HK-2 (cell line): ENCODE measurements at regions not wholly inside any gene's neighbourhood (a gene's known extent, or its start where the extent isn't known, plus 50 kb on each side); places are given as distances from the start of the nearest gene placed in this dataset.
A peak's percentile ranks its signal among the peaks of the same experiment; 100 is the strongest.

Experiments used
- DNase-seq: peaks from one replicate; pipeline ENCODE4 v3.0.0-alpha.2; 2018; ENCODE audit not compliant: unreplicated experiment

DNA sequence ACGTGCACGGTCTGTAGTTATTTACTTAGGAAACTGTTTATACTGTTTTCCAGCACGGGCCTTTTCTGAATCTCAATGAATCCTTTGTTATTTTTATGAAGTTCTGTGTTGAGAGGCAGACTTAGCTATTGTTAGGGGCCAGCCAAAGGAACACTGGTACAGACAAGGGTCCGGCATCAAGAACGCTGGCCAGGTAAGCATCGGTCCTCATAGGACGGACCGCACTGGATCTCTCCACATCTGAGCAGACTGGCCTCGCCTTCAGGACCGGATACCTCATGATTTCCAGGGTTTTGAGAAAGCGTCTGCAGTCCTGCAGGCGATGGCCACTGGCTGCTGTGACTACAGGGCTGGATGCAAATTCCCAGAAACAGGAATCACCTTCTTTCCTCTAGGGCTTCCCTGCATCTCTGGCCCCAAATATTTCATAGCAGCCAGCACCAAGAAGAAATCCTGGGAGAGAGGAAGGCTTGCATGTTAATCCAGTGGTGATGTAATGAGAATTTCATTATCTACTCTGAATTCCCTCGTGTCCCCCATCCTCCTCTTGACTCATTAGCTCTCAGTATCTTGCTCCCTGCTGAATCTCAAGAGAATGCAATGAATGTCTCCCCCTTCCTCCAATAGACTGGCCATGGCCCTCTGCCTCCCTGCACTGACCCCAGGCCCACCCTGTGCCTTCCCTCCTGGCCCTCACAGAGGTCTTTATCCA lies 325.4 kb upstream of the NPVF start:
- no peak for DNase-seq

DNA sequence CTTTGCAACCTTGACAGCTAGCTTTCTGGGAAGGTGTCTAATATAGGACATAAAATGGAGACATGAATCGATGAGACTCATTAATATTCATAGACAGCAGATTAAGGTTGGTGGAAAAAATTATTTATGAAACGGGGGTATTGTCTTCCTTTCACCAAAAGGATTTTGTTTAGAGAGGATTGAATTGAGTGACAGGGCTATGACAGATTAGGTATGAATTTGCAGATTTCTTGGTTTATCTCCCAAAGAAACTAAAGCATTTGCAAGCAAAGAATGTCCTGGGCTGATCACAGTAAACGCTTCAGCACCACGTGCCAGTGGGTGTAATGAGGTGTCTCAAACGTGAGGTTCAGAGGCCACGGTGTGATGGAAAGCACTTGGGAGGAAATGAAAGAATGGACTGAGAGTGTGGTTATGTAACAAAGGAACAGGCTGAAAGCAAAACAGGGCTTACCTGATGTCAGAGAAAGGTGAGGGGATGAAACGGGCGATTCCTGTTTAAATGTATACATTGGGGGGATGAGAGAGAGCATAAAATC lies 329.2 kb upstream of the NPVF start:
- no peak for DNase-seq

DNA sequence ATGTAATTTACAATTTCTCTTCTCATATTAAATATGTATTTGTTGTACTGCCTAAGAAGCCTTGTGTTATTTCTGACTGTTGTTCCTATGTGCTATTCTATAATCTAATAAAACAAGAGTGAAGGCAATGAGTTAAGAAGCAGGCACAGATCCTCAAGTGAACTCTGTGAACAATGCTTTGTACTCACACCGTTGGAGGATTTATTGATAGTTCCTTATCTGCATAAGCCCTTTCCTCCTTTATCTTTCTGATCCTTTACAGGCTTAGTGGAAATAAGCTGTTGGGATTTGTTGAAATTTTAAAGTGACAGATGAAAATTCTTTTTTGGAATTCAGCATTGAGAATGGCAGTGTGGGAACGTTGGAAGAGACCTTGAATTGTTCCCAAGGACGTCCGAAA lies 329.6 kb upstream of the NPVF start:
- no peak for DNase-seq

DNA sequence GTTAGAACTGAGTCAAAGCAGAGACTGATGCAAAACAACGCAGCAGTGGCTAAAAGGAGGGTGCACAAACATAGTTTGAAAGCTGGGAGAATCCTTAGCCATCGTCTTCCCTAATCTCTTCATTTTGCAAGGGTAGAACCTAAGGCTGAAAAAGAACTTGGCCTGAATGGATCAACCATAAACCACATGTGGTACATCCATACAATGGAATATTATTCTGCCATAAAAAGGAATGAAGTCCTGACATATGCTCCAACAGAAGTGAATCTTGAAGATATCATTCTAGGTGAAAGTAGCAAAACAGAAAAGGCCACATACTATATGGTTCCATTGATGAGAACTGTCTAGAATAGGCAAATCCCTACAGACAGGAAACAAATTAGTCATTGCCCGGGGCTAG lies 330.3 kb upstream of the NPVF start:
- DNase-seq, result no peak

DNA sequence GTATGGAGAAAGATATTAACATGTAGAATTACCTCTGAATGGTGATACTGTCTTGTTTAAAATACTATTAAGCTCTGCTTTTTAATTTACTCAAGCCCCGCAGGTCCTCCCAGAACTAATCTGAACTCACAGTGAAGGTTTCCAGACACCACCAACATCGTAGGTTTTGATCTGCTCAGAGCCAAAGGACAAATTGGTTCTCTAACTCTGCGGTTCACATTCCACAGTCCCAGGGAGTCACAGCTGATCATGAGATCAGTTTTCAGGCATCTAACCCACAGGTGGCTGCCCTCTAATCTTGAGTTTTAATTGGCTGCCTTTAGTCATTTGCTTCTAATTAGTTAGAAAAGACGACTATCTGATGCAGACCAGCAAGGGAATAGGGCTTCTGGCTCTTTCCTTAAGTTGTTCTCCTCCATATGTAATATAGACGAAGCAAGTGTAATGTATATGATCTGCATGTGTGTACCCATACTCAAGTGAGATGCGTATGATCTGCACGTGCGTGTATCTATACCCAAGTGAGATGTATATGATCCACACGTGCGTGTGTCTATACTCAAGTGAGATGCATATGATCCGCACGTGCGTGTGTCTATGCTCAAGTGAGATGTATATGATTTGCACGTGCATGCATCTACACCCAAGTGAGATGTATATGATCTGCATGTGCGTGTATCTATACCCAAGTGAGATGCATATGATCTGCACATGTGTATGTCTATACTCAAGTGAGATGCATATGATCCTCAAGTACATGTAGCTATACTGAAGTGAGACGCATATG lies 331.5 kb upstream of the NPVF start:
- no peak for DNase-seq

DNA sequence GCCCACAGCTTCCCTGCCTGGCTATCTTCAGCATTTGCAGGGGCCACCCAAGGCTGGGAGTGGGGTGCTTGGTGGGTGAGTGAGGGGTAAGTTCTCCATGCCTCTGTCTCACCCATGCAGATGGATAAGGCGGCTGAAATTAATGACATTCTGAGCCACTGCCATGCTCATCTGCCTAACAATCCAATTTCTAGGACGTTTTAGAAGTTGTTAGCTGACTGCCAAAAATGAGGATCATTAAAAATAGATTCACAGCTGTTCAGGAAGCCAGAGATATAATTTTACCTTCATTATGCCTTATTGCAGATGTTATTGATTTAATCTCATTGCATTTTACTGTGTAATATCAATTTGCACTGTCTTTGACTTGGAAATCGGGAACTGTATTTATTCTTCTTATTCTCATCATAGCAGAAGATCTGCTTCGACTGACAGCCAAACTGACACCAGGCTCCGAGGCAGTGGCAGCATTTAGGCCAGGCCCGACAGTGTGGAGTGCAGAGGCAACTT lies 334.4 kb upstream of the NPVF start:
- no peak for DNase-seq

DNA sequence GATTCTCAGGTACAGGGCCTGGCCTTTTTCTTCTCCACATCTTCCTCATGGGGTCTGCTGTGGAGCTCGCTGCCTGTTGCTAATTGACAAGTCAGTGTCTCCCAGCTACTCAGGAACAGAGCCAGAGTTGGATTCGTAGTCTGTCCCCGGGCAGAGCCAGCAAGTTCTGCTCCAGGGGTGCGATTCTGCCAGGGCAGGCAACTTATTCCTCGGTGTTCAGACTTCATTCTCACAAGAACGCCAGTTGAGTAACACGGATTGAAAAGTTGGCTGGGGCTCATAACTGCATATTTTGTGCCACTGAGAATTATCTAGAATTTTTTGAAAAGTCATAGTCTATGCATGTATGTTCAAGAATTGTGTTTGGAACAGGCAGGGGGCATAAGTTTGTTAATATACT lies 336.7 kb upstream of the NPVF start:
- no peak for DNase-seq

DNA sequence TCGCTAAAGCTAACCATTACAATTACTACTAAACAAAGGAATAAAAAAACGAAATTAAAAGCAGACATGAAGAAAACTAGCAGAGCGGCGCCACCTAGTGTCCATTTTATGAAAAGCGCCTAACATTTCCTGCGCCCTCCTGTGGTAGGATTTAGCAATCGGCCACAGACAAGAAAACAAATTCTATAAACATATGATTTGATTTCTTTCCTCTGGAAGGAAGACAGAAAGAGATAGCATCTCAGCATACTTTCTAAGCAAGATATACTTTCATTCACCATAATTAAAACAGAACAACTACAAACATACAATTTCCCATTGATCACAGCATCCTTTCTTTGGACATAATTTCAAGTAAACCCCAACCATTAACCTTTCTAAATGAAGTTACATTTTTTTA lies 337.7 kb upstream of the NPVF start:
- peak; percentile 66 for DNase-seq

DNA sequence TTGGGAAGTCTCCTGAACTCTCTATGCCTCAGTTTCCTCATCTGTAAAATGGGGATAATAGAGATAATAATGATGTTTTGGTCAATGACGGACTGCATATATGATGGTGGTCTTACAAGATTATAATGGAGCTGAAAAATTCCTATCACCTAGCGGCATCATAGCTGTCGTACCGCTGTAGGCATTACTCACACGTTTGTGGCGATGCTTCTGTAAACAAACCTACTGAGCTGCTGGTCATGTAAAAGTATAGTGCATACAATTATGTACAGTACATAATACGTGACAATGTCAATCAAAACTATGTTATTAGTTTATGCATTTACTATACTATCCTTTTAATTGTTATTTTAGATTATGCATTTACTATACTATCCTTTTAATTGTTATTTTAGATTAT lies 339.1 kb upstream of the NPVF start:
- DNase-seq, result no peak

DNA sequence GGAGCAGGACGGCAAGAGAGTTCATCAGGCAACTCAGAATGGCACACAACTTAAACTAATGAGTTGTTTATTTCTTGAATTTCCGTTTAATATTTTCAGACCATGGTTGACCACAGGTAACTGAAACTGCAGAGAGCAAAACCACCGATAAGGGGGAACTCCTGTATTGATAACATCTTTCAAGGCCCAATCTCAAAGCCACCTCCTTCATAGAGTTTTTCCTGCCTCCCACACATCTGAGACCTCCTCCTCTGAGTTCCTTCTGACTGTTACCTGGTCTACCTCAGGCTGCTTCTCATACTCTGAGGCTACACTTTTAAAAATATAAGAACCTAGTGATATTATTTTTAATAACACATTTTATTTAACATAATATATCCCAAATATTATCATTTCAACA lies 341.5 kb upstream of the NPVF start:
- DNase-seq, result no peak

DNA sequence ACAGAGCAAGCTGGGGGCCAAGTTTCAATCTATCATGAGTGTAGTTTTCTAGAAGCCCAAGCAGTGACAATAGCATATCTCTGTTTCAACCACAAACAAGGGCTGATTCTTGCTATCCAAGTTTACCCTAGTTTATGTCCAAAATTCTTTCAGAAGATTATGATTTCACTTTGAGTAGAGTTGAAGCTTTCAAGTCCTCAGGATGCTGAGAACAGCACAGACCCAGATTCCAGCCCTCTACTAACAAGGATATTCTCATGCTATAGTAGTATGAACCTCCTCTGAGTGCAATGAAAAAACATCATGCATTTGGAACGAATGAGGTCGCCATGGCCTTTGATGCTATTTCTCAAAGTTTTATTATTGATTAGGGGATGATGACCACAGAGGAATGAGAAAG lies 344.1 kb upstream of the NPVF start:
- DNase-seq, result no peak

DNA sequence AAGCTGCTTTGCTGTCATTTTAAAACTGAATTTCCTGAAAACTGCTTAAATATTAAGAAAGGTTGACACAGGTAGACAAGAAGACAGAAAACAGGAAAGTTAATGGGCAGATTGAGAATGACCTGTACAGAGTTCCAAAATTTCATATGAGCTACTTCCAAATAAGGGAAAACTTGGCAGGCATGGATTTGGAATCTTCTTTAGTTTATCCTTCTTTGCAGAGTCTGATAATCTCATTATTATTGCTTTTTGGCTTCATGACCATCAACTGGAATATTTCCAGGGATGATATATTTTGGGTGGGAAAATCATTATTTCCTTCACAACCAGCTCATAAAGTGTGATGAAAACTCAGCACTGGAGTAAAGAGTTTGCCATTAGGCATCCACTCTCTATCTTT lies 346.5 kb upstream of the NPVF start:
- DNase-seq, result no peak

DNA sequence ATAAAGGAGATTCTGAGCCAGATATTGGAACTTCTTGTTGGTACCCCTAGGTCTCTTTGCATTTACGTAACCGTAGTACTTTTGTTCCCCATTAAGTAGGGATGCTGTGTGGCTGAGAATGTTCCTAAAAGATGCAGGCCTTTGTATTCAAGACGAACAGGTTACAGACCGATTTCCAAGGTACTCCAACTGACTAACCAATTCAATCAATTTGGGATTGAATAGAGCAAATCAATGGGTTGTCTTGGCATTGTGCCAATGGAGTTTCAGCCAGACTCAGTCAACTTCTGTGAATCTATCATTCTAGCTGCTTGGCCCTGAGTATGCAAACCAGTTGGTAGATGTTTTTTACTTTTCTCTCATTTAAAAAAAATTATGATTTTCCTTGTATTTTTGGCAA lies 347.3 kb upstream of the NPVF start:
- DNase-seq, result no peak

DNA sequence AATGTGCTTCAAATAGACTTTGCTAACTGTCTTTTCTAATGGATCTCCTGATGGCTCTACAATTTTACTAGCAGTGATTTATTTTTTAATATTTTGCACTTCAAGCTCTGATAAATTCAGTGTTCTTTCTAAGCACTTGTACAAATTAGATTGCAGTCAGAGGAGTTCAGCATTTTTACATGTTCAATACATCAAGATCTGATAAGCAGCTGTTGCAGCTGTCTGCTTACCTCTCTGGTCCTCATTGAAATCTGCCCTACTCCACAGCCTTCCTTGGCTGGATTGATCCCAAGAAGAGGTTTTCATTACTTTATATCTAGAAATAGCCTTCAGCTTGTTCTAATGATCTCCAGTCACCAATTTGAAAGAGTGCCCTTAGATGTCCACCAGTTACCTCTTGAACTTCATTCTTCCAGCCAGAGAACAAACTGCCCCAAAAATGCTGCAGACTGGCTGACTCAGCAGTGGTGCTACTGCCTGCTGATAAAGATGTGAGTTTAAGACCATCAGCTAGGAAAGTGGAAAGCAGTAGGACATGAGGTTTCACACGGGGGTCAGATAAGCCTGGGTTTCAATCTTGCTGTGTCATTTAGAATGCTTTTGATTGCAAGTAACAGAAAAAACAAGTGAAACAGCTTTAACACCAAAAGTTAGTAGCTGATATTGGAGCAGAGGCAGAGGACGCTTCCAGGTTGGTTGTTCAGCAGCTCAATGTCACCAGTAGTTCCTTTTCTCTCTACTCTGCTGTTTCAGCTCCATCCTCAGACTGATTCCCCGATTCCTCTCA lies 350.9 kb upstream of the NPVF start:
- DNase-seq, result no peak

DNA sequence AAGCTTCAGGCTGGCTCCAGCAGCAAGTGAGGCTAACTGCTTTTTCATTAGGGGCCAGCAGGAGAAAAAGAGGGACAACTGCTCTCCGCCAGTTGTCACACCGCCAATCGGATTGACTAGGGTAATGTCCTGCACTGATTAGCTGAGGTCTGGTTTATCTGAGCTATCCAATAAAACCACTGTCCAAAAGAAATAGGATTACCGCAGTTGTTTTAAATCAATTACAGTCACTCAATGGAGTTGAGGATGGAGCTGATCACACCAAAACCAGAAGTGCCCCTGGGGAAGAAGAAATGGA lies 351.4 kb upstream of the NPVF start:
- no peak for DNase-seq

DNA sequence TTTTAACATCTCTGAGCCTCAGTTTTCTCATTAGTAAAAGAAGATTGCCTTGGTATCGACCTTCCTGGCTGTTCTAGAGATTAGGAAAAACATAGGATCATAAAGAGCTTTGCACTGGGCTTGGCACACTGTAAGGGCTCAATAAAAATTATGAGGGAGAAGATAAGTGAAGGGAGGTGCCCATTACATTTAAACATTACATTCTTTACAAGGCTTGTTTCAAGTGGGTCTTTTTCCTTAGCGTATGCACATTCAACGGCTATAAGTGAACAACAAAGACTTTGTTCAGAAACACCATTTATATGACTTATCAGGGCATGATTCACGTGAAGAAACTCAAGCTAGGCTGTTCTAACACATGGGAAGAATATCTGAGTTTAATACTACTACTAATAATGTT lies 351.9 kb upstream of the NPVF start:
- DNase-seq, result no peak

DNA sequence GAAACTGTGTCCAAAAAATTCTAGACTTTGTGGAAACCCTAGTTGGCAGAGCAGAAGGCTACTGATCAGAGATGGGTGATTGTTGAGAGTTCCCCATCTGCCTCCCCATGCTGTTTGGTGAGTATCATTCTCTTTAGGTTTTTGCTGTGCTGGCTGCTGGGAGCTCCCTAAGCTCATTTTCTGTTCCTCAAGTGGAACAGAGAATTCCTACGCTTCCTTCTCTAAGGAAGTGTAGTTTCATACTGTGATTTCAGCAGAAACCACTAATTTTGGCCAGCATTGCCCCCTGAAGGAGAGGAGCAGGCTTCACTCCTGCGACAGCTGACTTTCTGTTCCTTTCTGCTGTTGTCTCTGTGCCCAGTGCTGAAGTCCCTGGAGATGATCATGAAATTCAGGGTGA lies 355.3 kb upstream of the NPVF start:
- no peak for DNase-seq

DNA sequence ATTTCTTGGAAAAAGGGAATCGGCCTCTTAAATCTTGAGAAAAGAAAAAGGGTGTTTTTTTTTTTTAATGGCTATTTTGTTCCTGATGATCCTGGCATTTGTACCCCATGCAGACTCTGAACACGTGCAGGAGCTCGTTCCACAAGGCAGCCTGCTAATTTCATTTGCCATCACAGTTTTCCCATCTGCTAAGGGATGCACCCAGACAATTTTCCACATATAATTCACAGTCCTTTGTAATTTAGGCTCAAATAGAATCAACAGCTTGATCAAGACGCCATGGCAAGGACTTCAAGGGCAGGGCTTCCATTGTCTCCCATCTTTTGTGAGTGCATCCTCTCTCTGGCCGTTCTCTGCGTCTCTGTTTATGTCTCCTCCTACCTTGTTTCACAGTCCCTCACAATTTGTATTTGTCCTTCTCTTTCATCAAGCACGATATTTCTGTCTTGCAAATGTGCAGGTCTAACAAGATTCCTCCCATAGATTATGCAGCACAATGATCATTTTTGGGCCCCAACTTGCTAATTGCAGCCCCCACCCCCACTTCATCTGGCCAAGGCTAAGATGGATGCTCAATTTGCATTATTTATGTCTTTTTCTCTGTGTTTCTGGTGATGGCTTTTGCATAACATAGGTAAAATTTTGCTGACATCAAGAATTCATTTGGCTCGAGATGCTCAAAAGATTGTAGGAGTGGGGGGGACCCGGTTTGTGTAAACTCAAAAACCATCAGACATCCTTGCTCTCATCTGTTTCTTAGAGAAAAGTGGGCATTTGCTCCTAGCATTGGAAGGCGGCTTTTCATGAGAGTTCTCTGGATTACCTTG lies 356.0 kb upstream of the NPVF start:
- no peak for DNase-seq

DNA sequence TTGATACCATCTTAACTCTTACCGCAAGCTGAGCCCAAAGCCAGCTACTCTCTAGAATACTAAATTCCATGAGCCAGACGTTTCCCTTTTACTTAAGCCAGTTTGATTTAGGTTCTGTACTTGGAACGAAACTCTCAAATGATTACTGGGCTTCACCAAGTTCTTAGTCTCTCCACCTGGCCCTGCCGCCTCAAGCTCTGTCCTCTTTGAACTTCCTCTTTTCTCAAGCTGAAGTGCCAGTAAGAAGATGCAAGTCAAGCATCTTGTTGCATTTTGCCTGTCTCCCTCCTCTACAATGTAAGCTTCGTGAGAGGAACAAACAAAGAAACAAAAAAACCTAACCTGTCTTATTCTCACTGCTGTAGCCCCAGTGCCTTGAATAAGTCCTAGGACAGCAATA lies 358.2 kb upstream of the NPVF start:
- DNase-seq, result no peak

DNA sequence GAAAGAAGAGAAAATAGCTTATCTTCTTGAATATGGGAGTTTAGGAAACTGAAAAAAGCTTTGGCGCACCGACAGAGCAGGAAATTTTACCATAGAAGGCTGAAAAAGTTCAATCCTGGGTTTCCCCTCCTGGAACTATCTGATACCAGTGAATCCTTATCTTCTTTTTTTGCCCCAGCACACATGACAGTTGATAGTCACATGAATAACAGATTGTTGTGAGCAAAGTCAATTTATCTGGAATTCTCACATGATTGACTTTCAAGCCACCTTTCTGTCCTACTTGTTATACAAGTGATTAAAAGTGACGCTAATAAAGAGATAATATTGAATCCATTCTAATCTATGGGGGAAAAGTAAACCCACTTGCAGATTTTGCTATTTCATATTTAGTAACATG lies 365.8 kb upstream of the NPVF start:
- DNase-seq, result no peak

DNA sequence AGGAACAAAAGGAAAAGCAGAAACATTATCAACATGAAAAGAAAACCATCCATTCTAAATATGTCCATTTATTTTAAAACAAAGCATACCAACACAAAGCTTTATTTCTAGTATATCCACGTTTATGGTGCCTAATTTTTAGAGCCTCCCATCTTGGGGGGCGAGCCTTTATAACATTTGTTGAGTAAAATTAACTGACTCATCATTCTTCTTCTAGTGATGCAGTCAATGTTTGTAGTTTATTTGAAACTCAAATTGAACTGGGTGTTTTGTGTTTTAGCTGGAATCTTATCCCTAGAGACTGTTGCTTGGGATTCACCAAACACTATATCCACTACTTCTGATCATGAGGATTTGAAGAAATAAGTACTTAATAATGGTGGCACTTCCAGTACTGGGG lies 366.4 kb upstream of the NPVF start:
- no peak for DNase-seq

DNA sequence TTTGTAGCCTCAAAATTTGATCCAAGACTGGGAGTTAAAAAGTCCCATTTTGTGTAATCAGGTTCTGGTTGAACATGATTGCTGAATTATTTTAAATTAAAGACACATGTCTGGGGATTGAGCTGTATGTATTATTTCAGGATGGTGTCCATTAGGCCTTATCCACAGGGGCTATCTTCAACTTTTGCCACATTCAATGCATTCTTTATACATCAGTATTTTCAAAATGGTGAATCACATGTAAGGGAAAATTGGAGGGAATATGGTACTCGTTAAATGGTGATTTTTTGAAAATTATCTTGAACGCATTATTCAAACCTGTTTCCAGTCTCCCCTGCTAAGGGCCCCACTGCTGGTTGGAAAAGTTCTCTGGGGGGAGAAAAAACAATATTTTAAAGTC lies 367.7 kb upstream of the NPVF start:
- DNase-seq, result no peak
